Transverse colon (tissue), 4 donors: ENCODE measurements at regions not wholly inside any gene's neighbourhood (a gene's known extent, or its start where the extent isn't known, plus 50 kb on each side); places are given as distances from the start of the nearest gene placed in this dataset.

Experiments
- POLR2A ChIP-seq: fragments of 450-650 bp; IDR thresholded peaks from one replicate; pipeline ENCODE4 v1.6.1; 2016; ENCODE audit warnings: antibody characterized with exemption, mild to moderate bottlenecking, moderate library complexity
- POLR2AphosphoS5 ChIP-seq, 3 donors: sonication (generic); formaldehyde crosslinking; IDR thresholded peaks; one replicate each; pipeline ENCODE4 v1.6.1; 2016; ENCODE audit warnings: antibody characterized with exemption in 3 of 3
- TF ChIP-seq, protein P1 (sequence below), 5 experiments: fragments of 200-600 bp in 3 of 5; fragments of 450-650 bp in 2 of 5; sonication (generic) in 3 of 5; IDR thresholded peaks; 1 replicate in 2 of 5; 2 replicates in 3 of 5; pipeline ENCODE4 v1.5.1; 2016 to 2017; ENCODE audit warnings: antibody characterized with exemption in 5 of 5, inconsistent platforms in 3 of 5, mild to moderate bottlenecking in 2 of 5, moderate library complexity in 1 of 5

DNA sequence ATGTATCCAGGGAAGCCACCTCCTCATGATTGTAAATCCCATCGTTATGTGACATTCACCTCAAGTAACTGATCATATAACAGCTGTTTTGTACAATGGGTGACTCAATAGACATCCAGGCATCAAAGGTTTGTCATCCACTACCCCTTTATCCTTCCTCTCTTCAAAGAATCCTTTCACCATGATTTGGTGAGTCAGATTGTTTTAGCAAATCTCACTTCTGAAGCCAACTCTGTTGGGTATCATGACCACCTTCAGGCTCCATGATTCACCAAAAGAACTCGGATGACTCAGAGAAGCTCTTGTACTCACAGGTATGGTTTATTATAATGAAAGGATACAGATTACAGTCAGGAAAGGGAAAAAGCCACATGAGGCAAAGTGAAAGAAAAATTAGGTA, 132.1 kb downstream of the PWWP3B start:
- TF ChIP-seq, protein P1, sequence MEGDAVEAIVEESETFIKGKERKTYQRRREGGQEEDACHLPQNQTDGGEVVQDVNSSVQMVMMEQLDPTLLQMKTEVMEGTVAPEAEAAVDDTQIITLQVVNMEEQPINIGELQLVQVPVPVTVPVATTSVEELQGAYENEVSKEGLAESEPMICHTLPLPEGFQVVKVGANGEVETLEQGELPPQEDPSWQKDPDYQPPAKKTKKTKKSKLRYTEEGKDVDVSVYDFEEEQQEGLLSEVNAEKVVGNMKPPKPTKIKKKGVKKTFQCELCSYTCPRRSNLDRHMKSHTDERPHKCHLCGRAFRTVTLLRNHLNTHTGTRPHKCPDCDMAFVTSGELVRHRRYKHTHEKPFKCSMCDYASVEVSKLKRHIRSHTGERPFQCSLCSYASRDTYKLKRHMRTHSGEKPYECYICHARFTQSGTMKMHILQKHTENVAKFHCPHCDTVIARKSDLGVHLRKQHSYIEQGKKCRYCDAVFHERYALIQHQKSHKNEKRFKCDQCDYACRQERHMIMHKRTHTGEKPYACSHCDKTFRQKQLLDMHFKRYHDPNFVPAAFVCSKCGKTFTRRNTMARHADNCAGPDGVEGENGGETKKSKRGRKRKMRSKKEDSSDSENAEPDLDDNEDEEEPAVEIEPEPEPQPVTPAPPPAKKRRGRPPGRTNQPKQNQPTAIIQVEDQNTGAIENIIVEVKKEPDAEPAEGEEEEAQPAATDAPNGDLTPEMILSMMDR (IDR thresholded peaks at IDR 0.05), result no peak
- no peak for TF ChIP-seq POLR2AphosphoS5 (IDR thresholded peaks at IDR 0.05)
- no peak for TF ChIP-seq POLR2A
